HG02610 (cell line): ENCODE measurements at regions not wholly inside any gene's neighbourhood (a gene's known extent, or its start where the extent isn't known, plus 50 kb on each side); places are given as distances from the start of the nearest gene placed in this dataset.

Experiments used
- ATAC-seq: cut with Tn5 transposase; IDR thresholded peaks from one replicate; pipeline ENCODE4 v1.9.1; 2021; ENCODE audit warnings: mild to moderate bottlenecking, moderate library complexity; ENCODE audit not compliant: unreplicated experiment

- no peak for ATAC-seq
These were observed 182.6 kb upstream of the THSD7B start for GRCh38 chr2:136582628-136583205.

DNA sequence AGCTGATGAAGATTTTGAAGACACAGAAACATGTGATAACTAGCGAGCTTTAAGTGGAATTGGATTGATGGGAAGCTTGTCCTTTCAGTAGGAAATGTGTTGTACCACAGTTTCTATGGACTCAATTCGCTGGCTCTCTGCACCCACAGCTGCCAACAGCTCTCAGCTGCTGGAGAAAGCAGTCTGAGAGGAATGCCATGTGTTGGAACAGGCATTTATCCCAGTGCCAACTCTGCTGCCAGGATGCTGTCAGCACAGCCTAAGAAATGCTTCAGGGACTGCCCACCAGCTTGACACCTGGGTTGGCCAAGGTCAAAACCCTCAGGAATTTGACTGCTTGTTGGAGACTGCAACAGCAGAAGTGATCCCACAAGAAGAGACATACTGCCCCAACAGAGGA lies 193.0 kb upstream of the THSD7B start:
- no peak for ATAC-seq

DNA sequence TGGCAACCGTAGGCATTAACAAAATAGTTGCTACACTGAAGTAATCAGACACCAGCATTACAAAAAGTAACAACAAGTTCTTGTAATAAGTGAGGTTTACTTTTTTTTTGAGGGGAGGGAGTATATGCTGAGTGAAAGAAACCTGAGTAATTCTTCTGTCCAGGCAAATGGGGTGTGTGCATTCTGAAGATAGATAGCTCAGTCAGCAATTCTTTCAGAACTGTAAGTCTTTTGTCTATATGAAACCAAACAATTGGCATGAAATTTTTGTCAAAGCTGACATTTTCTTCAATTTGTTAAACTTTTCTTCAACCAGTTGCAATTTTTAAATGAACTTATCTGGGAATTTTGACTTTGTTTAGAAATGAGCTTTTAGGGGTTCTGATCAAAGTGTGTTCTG lies 208.1 kb upstream of the THSD7B start:
- no peak for ATAC-seq

DNA sequence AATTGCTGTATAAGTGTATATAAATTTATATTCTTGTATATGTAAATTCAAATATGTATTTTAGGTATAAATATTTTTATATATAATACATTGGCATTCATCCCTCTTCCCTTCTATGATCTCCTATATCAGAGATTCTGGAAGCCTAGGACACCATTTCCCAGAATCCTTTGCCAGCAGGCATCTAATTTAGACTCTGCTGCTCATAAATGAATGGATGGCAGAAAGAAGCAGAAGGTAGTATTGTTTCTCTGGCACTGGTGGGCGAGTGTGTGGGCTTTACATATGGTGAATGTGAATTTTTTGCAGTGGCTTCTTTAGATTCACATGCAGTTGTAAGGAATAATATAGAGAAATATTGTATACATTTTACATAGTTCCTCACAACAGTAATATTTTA lies 215.2 kb upstream of the THSD7B start:
- ATAC-seq = no peak

- no peak for ATAC-seq
These were observed 226.0 kb upstream of the THSD7B start for GRCh38 chr2:136539355-136539754.

DNA sequence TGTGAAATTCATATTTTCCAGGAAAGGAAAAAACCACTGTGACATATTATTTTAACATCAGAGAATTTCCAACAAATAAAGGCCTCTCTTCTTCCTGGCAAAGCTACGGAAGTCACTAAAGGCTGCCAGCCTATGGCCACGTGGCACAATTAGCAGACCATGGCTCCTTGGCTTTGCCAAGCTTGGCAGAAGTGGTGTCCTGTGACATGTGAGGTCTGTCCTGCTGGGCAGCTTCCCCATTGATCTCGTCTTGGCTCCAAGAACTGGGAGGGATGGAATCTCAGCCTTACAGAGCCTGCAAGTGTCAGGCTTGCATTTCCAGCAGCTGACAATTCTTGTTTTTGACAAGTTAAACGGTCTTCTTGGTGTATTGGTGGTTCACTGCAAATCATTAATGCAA lies 226.9 kb upstream of the THSD7B start:
- ATAC-seq = no peak

- no peak for ATAC-seq
These were observed 230.5 kb upstream of the THSD7B start for GRCh38 chr2:136534811-136535210.

GRCh38 chr2:136532171-136532570 lies 233.2 kb upstream of the THSD7B start:
- ATAC-seq = no peak

GRCh38 chr2:136531731-136532130 lies 233.6 kb upstream of the THSD7B start:
- no peak for ATAC-seq

- ATAC-seq = no peak
These were observed 235.2 kb upstream of the THSD7B start for GRCh38 chr2:136530146-136530545.

GRCh38 chr2:136527560-136527959 lies 237.8 kb upstream of the THSD7B start:
- no peak for ATAC-seq

DNA sequence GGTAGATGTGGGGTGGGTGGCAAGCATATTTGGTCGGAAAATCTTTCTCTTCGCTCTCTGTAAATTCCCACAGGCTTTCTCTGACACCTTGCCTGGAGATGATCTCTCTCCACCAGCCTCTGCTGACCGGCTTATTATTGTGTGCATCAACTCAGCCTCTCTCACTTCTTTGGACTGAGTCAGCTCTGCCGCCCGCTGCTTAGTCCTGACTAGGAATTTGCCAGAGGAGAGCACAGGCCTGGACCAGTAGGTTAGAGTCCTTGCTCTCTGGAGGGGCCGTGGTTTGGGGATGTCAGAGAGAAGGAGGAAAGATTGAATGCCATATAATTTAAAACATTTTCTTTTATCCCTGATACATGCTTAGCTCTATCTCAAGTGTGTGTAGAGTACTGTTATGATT lies 242.6 kb upstream of the THSD7B start:
- ATAC-seq = no peak

DNA sequence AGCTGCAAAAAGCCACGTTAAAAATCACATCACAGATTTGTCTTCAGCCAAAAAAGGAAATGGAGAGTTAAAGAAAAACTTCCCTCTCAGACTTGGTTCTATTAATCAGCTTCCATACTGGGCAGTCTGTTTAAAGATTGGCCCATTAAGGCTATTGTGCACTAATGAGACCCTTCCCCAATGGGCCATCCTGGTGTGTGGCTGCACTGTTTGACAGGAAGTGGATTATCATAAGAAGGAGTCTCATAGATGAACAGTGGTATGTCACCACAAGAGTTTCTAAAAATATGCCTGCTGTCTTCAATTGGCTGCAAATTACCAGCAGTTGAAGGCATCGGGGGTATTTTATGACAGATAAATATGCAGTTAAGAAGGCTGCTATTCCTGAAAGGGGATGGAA lies 247.6 kb upstream of the THSD7B start:
- no peak for ATAC-seq

- ATAC-seq = no peak
These were observed 255.1 kb upstream of the THSD7B start for GRCh38 chr2:136510244-136510643.

DNA sequence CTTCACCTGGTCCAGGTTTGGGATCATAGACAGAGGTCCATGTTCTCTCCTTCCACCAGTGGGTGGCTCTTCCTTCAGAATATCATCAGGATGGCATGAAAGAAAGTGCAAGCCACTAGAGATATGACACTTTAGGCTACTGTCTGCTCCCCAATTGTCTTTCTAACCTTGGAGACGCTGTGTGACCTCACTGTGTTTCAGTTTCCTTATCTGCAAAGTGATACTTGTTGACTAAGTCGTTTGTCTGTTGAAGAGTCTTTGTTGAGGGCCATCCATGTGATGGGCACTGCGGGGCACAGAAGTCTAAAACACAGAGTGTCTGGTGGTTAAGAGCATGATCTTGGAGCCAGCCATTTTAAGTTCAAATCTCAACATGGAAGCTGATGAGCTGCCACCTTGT lies 259.9 kb upstream of the THSD7B start:
- no peak for ATAC-seq

DNA sequence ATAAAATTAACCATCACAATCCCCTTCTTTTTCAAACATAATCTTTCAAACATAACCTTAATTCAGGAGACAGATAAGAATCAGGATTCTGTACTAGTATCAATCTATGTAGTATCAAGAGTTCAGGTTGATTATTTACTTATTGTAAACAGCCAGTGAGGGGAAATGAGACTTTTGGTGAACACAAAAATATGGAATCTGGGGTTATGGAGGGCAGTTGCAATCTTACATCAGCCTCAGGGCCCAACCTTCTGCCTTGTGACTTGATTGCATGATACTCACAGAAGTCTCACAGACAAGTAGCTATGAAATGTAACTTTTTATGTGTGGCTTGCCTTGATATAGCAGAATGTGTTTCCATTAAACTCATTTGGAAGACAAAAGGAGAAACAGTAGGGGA lies 262.7 kb upstream of the THSD7B start:
- ATAC-seq = no peak

GRCh38 chr2:136497709-136498108 lies 267.6 kb upstream of the THSD7B start:
- ATAC-seq = no peak

- no peak for ATAC-seq
These were observed 268.4 kb upstream of the THSD7B start for GRCh38 chr2:136496966-136497365.

DNA sequence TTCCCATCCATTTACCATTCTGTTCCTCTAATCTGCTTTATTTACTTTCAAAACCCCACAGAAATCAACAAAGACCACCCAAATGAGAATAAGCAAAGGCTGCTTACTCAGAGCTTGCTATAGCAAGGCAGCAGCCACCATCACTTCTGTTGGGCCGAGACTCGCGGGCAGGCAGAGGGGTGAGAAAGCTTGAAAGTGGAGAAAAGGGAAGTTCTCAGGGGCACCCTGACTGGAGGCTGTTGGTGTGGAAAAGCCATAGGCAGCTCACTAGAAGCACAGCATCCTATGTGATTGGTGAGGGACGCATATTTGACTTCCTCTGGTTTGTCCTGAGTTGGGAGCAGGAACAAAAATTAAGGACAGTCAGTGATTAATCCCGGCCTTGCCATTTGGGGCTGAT lies 269.7 kb upstream of the THSD7B start:
- ATAC-seq = peak; percentile 71

DNA sequence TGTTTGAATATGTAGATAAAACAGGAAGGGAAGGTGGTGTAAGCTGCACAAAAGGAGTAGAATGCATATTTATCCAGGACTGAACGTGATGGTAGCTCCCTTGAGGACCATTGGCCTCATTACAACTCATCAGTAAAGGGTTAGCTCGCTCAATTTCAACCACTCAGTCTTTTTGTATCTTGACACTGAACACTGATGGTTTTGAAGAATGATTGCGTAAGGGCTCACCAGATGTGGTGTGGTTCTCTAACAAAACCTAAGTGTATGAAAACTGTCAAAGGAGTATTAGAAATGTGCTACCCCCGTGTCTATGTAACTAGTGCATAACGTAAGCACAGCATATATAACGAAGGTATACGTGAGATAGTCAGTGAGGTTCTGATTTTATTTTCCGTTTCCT lies 272.4 kb upstream of the THSD7B start:
- no peak for ATAC-seq

GRCh38 chr2:136490100-136490499 lies 275.2 kb upstream of the THSD7B start:
- ATAC-seq = no peak

DNA sequence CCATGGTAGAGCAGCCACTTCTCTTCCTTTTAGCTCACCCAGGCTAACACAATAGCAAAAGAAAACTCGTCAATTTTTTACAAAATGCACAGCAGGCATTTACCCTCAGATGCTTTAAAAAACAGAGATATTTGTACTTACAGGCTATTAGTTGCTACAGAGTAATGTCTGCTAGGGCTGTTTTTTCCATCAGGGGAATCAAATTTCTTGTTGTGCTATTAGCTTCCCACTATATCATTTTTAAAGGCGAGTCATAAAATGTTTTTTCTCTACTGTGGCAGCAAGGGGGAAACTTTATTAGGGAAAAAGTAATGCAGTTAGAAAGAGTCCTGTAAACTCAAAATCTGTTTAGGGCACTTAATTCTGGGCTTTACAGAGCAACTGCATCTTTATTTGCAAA lies 277.9 kb upstream of the THSD7B start:
- ATAC-seq = no peak

DNA sequence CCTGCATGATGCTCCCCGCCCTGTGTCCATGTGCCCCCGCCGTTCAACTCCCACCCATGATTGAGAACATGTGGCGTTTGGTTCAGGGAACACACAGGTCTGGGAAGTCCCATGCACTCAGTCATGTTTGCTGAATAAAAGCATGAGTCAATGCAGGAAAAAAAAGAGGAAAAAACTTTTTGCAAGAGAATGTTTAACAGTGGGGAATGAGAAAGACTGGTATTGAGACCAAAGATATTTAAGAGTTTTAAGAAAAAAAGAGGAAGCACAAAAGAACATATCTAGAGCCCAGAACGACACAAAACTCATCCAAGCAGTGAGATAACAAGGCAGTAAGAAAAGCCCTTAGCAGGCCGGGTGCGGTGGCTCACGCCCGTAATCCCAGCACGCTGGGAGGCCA lies 279.2 kb upstream of the THSD7B start:
- ATAC-seq = peak; percentile 63

DNA sequence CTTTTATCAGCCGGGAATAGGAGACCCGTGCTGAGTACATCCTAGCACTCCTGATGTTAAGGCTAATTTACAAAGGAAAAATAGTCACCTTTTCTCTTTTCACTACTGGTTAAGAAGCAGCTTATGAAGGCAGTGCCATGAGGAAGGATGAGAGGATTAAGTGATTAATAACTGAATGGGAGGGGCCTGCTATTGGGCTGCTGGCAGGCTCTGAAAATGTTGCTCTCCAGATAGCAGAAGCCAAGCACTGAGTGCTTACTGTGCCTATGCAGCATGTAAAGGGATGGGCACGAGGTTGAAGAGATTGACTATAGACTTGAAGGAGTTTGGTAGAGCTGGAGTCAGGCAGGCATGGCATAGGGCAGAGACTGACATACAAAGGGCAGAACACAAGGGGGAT lies 282.4 kb upstream of the THSD7B start:
- no peak for ATAC-seq
